ENCODE measurements at regions not wholly inside any gene's neighbourhood (a gene's known extent, or its start where the extent isn't known, plus 50 kb on each side); places are given as distances from the start of the nearest gene placed in this dataset.
A peak's percentile ranks its signal among the peaks of the same experiment; 100 is the strongest.

DNA sequence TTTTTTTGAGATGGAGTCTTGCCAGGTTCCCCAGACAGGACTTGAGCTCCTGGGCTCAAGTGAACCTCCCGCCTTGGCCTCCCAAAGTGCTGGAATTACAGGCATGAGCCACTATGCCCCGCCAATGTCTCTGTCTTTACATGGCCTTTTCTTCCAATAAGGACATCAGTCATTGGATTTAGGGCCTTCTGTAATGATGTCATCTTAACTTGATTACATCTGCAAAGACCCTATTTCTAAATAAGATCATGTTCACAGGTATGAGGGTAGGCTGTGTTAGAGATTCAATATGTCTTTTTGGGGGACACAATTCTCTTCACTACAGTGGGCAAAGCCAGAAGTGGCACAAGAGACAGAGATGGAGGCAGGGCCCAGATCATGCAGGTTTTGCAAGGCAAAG is 68.1 kb downstream of the PMAIP1 start:
- DNase-seq (ENCODE audit: low read depth, low spot score) = no peak

DNA sequence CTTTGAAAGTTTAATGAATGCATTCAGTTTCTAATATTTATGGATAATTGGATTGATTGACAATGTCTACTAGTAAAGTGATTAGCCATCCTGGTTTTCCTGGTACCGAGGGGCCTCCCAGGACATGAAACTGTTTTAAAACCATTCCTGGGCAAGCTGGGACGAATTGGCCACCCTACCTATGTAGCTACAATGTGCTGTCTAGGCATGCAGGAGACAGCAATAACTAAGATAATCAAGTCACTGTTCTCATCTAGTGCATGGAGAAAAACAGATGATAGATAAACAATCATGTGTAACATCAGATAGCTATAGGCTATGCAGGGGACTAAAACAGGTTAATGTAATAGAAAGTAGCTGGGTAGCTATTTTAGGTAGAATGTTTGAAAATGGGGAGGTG is 67.1 kb downstream of the PMAIP1 start:
- DNase-seq (ENCODE audit: low read depth, low spot score) = no peak

DNA sequence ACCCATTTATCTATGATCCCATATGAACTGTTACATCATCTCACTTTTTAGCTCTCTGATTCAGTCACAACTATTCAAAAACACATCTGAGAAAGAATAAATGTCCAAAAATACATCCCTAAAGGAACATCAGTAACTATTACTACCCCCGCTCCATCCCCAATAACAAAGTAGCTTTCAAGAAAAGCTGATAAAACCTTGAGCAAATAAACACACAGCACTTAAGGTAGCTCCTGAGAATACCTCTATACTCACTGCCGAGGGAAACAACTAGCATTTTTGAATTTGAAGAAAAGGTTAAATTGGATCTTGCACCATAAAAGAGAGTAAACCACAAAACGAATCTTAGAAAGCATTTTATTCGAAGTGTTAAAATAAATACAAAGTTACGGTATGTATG is 63.4 kb downstream of the PMAIP1 start:
- no peak for DNase-seq (ENCODE audit: low read depth, low spot score)

DNA sequence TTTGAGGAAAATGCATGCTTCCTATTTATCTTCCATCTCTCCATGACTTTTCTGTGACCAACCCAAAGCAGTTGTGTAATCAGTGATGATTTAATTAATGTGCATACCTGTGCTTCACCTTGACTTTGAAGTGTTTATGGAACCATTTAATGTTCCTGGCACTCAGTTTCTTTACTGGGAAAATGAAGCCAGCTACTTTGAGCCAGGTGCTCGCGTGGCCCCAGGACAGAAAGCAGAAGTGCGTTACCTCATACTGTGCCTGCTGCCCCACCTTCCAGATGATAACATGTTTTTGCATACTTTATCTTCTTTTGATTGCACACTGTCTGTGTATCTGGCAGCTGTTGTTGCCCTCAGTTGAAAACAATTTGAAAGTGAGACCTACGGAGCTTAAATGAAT is 61.3 kb downstream of the PMAIP1 start:
- no peak for DNase-seq (ENCODE audit: low read depth, low spot score)

DNA sequence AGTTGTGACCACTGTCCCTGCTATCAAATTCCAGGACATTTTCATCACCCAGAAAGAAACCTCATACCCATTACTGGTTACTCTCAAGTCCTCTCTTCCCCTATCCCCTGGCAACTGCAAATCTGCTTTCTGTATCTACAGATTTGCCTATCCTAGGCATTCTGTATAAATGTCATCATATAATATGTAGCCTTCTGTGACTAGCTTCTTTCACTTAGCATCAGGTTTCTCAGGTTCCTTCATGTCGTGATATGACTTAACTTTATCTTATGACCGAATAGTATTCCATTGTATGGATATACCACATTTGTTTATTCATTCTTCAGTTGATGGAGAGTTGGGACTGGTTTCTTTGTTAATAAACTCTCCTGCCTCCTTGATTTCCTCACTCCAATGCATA is 60.5 kb downstream of the PMAIP1 start:
- no peak for DNase-seq (ENCODE audit: low read depth, low spot score)

DNA sequence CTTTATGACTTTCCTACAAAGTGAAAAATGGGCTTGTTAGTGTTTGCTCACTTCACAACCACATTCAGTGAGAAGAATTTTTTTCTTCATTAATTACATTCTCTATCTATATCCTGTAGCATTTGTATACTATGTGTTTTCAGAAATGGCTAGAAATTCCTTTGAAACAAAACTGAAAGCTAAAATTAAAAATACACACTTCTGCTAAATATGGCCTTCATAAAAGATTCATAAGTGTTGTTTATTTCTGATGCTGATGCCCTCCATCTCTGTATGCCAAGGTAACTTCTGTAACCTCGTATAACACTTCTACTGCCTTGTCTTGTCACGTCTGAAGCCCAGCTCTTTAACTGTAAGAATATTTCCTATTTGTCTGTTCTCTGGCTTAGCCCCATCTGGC is 59.8 kb downstream of the PMAIP1 start:
- DNase-seq (ENCODE audit: low read depth, low spot score) = no peak

DNA sequence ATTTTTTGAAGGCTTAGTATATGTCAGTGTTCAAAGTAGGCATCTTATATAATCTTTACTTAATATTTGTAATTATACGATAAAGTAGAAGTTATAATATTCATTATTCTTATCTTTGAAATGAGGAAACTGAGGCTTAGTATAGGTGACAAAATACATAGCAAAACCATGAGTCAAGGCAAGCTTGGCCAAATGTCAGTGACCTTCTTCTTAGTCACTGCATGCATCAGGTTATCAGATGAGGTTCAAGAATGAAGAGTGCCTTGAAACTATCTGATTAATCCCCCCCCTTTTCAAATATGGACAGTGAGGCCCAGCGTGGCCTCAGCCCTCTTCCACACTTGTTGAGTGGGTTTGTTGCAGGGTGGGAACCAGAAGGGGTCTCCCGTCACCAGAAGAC is 59.3 kb downstream of the PMAIP1 start:
- no peak for DNase-seq (ENCODE audit: low read depth, low spot score)

DNA sequence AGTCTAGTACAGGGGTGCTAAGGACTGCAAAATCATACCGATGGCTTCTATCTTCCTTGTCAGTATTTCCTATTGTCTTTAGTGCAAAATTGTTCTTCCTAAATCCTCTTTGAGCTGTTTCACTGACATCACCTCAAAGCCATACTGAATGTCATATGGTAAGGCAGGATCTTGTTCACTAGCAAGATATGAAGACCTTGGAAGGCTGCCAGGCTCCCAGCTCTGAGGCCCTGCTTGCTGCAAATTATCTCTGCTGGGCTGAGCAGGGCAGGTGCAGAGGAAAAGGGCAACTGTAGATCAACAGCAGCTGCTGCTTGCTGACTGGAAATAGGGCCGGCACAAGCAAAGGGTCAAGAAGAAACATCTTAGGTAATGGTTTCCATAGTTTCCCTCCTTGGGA is 58.2 kb downstream of the PMAIP1 start:
- peak; percentile 13 for DNase-seq (ENCODE audit: low read depth, low spot score)

DNA sequence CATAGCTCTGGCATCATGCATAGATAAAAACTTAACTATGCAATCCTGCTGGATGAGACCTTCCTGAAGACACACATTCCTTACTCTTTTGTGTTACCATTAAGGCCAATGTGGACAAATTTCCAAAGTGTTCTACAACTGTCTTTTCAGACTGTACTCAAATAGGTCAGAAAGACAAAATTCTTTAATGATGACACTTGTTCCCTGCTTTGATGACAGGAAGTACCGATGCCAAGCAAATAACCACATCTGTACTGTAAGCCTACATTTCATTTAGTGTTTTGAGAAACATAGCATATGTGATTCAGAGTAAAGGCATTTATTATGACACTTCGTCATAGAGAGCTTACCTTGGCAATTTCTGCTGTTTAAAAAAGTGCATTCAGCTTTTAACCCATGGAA is 55.0 kb downstream of the PMAIP1 start:
- DNase-seq (ENCODE audit: low read depth, low spot score) = no peak

DNA sequence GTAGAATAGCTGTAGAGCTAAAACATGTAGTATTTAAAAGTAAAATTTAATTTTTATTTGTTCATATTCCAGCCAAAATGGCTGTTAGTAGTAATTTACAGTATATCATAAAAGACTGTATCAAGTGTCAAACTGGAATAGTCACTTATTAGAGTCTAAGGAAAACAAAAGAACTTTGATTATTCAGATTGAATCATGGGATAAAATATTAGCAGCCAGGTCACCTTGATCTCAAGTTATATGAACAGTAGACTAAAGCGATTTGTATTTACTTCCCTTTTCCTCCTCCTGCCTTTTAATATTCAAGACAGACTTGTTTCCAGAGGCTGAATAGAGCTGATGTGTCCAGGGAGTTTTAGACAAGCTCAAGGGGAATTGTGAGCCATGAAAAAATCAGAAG is 54.4 kb downstream of the PMAIP1 start:
- no peak for DNase-seq (ENCODE audit: low read depth, low spot score)
